ENCODE measurements at regions not wholly inside any gene's neighbourhood (a gene's known extent, or its start where the extent isn't known, plus 50 kb on each side); places are given as distances from the start of the nearest gene placed in this dataset.

DNA sequence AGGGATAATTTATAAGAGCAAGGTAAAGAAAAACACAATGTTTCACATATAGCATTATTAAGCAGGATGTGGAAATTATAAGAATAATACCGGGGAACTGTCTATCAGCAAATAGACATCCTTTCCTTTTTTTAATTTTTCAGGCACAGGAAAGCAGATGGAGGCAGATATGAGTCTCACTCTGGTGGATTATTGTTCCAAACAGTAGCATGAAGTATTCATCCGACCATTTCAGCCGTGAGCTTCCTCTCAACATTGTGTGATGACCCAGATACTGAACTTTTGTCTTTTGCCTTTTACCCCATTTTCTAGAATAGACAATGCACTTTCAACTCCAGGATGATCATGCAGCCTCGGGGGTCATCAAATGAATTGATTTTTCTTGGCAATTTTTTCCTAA lies 599.8 kb downstream of the ADGRL2 start:
- TF ChIP-seq, protein P1, sequence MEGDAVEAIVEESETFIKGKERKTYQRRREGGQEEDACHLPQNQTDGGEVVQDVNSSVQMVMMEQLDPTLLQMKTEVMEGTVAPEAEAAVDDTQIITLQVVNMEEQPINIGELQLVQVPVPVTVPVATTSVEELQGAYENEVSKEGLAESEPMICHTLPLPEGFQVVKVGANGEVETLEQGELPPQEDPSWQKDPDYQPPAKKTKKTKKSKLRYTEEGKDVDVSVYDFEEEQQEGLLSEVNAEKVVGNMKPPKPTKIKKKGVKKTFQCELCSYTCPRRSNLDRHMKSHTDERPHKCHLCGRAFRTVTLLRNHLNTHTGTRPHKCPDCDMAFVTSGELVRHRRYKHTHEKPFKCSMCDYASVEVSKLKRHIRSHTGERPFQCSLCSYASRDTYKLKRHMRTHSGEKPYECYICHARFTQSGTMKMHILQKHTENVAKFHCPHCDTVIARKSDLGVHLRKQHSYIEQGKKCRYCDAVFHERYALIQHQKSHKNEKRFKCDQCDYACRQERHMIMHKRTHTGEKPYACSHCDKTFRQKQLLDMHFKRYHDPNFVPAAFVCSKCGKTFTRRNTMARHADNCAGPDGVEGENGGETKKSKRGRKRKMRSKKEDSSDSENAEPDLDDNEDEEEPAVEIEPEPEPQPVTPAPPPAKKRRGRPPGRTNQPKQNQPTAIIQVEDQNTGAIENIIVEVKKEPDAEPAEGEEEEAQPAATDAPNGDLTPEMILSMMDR (IDR thresholded peaks at IDR 0.05) = no peak
- TF ChIP-seq EP300 (IDR thresholded peaks at IDR 0.05) (no peak), POLR2A (IDR thresholded peaks at IDR 0.05) (no peak), POLR2AphosphoS5 (IDR thresholded peaks at IDR 0.05) (no peak)

Measured in suprapubic skin (tissue), 4 donors.